RWPE1 (cell line): ENCODE measurements at regions not wholly inside any gene's neighbourhood (a gene's known extent, or its start where the extent isn't known, plus 50 kb on each side); places are given as distances from the start of the nearest gene placed in this dataset.
"Not testable (repeated sequence)": the region's sequence is repeated elsewhere in the genome, so short reads cannot be mapped to it uniquely, and the experiment has no call there.

Experiments used
- CTCF ChIA-PET: fragments of 350-600 bp; sonication (Branson Sonifier 250); formaldehyde crosslinking; extraction: SDS; loops from one replicate; lab custom pipeline; 2021; lab: Yijun Ruan, JAX
- POLR2A ChIA-PET: fragments of 400-600 bp; formaldehyde crosslinking; extraction: SDS; loops from one replicate; lab custom pipeline; 2020; ENCODE audit warnings: antibody characterized with exemption; ENCODE audit not compliant: low non-redundant PET; lab: Yijun Ruan, JAX
- DNase-seq: peaks from one replicate; pipeline ENCODE4 v3.0.0; 2012; ENCODE audit warnings: low spot score
- H3K27ac ChIP-seq: fragments of 450-650 bp; 2 replicates; pipeline ENCODE4 v1.5.1; 2017
- TF ChIP-seq, protein P1 (sequence below): fragments of 450-650 bp; conservative IDR thresholded peaks from 2 replicates; pipeline ENCODE4 v1.5.1; 2017; ENCODE audit warnings: low read depth, mild to moderate bottlenecking

GRCh38 chr3:194957743-194958240 is 272.1 kb downstream of the FAM43A start:
- TF ChIP-seq, protein P1, sequence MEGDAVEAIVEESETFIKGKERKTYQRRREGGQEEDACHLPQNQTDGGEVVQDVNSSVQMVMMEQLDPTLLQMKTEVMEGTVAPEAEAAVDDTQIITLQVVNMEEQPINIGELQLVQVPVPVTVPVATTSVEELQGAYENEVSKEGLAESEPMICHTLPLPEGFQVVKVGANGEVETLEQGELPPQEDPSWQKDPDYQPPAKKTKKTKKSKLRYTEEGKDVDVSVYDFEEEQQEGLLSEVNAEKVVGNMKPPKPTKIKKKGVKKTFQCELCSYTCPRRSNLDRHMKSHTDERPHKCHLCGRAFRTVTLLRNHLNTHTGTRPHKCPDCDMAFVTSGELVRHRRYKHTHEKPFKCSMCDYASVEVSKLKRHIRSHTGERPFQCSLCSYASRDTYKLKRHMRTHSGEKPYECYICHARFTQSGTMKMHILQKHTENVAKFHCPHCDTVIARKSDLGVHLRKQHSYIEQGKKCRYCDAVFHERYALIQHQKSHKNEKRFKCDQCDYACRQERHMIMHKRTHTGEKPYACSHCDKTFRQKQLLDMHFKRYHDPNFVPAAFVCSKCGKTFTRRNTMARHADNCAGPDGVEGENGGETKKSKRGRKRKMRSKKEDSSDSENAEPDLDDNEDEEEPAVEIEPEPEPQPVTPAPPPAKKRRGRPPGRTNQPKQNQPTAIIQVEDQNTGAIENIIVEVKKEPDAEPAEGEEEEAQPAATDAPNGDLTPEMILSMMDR, result no peak
- POLR2A ChIA-PET, result no interaction called here
- H3K27ac ChIP-seq, result no peak overlapping the region
- CTCF ChIA-PET, result no interaction called here
- DNase-seq, result no peak

- POLR2A ChIA-PET, result no interaction called here
- TF ChIP-seq, protein P1, result no peak
- CTCF ChIA-PET, result no interaction called here
- H3K27ac ChIP-seq, result no peak overlapping the region
- no peak for DNase-seq
Observed at GRCh38 chr3:194959217-194959616, 273.5 kb downstream of the FAM43A start.

DNA sequence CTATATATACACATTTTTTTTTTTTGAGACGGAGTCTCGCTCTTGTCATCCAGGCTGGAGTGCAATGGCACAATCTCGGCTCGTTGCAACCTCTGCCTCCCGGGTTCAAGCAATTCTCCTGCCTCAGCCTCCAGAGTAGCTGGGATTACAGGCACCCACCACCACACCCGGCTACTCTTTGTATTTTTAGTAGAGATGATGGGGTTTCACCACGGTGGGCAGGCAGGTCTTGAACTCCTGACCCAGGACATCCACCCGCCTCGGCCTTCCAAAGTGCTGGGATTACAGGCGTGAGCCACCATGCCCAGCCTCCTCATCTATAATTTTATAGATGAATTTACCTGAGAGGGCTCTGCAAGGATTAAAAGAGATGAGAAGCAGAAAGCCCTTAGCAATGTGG is 274.0 kb downstream of the FAM43A start:
- CTCF ChIA-PET, H3K27ac ChIP-seq, DNase-seq, POLR2A ChIA-PET: not testable (repeated sequence)

DNA sequence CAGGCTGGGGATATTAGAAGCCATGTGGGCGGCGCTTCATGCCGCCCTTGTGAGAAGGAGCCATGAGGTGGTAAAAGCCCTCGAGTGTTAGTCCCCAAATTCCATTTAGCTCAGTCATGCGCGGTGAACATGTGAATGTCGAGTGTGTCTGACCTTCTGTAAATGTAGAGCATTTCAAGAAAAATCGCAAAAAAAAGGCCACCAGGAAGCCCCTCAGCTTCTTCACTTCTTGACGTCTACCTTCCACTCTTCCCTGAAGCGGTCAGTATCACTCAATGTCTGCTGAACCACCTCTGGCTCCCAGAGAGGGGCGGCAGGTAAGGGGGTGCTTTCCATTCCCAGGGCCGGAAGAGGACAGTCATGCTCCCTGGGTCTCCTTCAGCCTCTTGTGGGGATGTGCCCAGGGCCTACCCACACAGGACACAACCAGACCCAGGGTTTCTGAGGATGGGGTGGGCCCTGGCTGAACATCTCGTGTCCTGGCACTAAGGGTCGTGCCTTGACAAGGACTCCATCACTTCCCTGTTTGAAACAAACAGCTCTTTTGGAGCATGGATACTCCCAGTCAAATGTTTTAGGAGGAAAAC is 274.9 kb downstream of the FAM43A start:
- H3K27ac ChIP-seq, result no peak overlapping the region
- ChIA-PET CTCF (no interaction called here), POLR2A (no interaction called here)
- TF ChIP-seq, protein P1, result no peak
- no peak for DNase-seq

GRCh38 chr3:194961149-194961548 is 275.5 kb downstream of the FAM43A start:
- H3K27ac ChIP-seq, result no peak overlapping the region
- POLR2A ChIA-PET, result no interaction called here
- TF ChIP-seq, protein P1, result no peak
- CTCF ChIA-PET, result no interaction called here
- DNase-seq, result no peak

GRCh38 chr3:194961571-194961970 is 275.9 kb downstream of the FAM43A start:
- POLR2A ChIA-PET, result no interaction called here
- no peak overlapping the region for H3K27ac ChIP-seq
- no peak for DNase-seq
- CTCF ChIA-PET, result no interaction called here
- TF ChIP-seq, protein P1, result no peak

DNA sequence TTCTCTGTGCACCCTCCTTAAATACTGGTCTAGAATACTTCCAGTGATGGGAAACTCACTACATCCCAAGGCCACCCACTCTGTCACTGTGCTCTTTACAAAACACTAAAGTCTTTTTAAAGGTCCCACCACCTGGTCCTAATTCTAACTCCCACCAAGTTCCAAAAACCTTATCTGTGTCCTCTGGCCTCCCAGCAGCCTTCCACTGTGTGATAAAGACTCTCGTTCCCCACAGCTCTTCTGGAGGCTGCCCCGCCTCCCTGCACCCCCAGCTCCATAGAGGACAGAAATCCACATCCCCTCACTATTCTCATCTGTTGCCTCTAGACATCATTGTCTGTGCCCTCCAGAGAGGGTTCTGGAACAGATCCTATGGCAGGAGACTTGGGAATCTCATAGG is 276.4 kb downstream of the FAM43A start:
- TF ChIP-seq, protein P1, result no peak
- no peak for DNase-seq
- no peak overlapping the region for H3K27ac ChIP-seq
- ChIA-PET POLR2A (no interaction called here), CTCF (no interaction called here)
